GM19324 (cell line): ENCODE measurements at regions not wholly inside any gene's neighbourhood (a gene's known extent, or its start where the extent isn't known, plus 50 kb on each side); places are given as distances from the start of the nearest gene placed in this dataset.
A peak's percentile ranks its signal among the peaks of the same experiment; 100 is the strongest.

Source experiments
- ATAC-seq: cut with Tn5 transposase; IDR thresholded peaks from one replicate; pipeline ENCODE4 v1.9.1; 2021; ENCODE audit warnings: mild to moderate bottlenecking, moderate library complexity; ENCODE audit not compliant: unreplicated experiment, low FRiP score

DNA sequence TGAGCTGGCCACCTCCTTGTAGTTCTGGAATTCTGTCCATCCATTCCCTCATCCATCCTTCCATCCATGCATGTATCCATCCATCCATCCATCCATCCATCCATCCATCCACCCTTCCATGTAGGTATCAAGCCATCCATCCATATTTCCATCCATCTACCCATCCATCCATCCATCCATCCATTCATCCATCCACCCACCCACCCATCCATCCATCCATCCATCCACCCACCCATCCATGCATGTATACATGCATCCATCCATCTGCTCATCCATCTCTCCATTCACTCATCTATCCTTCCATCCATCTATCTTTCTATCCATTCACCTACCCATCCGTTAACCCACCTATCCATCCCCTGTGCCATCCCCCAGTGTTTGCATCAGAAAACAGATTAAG is 153.6 kb upstream of the STX18 start:
- no peak for ATAC-seq

- ATAC-seq, result no peak
Measured at GRCh38 chr4:4694827-4695226, 153.0 kb upstream of the STX18 start.

- ATAC-seq, result no peak
Measured at GRCh38 chr4:4694296-4694772, 152.5 kb upstream of the STX18 start.

GRCh38 chr4:4693755-4694295 is 152.0 kb upstream of the STX18 start:
- no peak for ATAC-seq

DNA sequence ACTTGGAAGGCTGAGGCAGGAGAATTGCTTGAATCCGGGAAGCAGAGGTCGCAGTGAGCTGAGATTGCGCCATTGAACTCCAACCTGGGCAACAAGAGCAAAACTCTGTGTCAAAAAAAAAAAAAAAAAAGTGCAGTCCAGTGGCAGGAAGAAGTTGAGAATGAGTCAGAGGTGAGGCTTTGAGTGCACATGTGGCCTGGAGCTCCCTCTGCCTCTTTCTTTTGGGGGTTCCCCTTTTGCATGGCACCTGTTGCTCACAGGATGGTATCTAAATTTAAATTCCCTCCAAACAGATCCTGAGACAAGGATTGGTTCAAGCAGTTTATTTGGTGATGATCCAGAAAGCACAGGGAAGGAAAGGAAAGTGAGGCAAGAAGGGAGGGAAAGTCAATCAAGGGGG is 151.4 kb upstream of the STX18 start:
- ATAC-seq, result no peak

DNA sequence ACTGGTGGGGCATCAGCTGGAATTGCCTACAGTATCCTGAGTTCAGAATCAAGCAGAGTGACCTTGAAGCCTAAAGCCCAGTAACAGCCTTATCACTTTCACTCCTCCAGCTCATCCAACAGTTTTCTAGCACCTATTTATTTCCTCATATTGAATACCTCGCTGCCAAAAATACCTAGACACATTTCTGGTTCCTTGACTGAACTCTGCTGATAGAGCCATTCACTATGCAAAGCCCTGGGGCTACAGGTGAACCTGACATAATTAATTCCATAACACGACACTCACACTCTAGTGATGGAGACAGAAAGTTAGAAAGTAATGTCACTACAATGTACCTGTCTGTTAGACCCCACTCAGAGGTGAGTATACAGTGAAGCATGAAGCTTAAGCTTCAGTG is 149.0 kb upstream of the STX18 start:
- ATAC-seq, result no peak

GRCh38 chr4:4689694-4690440 is 148.0 kb upstream of the STX18 start:
- ATAC-seq, result peak; percentile 85

DNA sequence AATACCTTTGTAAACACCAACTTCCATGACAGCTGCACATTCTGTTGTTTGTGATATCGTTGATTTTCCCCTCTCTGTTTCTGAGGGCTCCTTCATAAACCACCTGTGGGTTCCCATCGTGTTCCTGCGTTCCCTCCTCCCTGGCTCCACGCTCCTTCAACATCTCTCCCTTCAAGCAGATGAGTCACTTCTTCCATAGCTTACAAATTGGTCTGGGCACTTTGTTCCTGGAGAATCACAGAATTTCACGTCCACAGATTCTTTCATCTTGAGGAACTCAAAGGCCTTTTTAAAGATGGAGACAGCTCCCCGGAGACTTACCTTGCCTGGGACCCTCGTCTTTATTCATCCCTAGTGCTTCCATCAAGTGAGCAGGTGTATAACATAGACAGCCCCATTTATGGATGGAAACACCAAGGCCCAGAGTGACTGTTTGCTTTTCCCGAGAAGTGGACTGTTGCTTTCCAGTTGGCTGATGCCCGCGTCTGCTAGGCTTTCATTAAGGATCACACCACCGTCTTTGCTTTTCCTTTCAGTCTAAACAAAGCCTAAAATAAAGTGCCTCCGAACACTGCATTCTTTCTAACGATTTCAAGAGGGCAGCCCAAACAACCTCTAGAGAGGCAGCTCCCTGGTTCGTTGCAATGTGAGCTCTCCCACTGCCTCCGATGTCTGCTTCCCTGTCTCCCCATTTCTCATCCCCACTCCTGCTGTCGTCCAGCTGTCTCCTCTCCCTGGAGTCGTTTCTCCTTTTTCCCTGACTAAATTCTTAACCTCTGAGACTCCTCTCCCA is 146.3 kb upstream of the STX18 start:
- ATAC-seq, result no peak

GRCh38 chr4:4687100-4687499 is 145.3 kb upstream of the STX18 start:
- ATAC-seq, result no peak

GRCh38 chr4:4685810-4686795 is 144.3 kb upstream of the STX18 start:
- ATAC-seq, result no peak

GRCh38 chr4:4681653-4682052 is 139.8 kb upstream of the STX18 start:
- no peak for ATAC-seq

DNA sequence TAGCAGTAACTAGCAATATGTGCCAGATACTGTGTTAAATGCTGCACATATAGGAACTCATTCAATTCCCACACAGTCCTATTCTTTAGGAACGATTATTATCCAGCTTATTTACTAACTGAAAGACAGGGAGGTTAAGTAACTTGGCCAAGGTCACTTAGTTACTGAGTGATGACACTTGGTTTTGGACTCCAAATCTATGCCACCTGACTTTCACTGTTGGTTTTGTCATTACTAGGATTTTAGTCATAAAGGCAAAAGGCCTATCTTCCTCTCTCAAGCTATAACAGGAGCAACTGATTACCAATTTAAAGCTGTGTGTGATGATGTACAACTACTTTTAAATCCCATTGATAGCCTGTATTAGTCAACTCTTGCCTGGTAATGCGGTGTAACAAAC is 138.9 kb upstream of the STX18 start:
- ATAC-seq, result no peak

- ATAC-seq, result no peak
Measured at GRCh38 chr4:4680243-4680642, 138.4 kb upstream of the STX18 start.

- no peak for ATAC-seq
Measured at GRCh38 chr4:4677556-4678522, 136.0 kb upstream of the STX18 start.

DNA sequence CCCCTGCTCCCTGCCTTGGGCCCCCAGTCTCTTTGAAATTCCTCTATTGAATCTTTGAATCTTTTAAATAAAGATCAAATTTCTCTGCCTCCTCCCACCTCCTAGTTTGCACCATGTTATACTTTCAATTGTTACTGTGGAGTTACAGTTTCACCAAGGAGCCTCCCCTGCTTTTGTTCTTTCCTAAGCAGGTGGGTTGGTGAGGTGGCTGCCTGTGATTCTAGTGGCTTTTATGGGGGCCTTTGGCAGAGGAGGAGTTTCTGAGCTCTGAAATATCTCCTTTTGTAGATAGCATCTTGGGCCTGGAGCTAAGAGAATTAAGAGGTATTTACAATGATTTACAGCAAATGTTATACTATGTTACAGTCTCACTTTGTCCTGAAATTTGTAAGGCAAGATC is 133.8 kb upstream of the STX18 start:
- no peak for ATAC-seq

DNA sequence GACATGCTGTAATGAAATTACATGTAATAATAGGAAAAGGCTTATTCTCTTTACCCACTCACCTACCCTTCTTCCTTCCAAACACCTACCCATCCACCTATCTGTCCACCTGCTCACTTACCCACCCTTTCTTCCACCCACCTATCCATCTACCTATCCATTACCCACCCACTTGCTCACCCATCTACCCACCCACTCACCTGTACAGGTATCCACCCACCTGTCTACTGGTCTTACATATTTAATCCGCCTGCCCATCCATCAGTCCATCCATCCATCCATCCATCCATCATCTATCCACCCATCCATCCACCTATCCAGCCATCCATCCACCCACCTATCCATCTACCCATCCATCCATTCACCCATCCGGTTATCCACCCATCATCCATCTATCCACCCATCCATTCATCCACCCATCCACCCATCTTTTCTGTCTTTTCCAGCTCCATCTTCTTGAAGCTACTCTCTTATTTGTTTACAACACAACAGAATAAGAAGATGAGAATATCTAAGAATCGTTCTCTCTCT is 133.3 kb upstream of the STX18 start:
- ATAC-seq, result no peak

DNA sequence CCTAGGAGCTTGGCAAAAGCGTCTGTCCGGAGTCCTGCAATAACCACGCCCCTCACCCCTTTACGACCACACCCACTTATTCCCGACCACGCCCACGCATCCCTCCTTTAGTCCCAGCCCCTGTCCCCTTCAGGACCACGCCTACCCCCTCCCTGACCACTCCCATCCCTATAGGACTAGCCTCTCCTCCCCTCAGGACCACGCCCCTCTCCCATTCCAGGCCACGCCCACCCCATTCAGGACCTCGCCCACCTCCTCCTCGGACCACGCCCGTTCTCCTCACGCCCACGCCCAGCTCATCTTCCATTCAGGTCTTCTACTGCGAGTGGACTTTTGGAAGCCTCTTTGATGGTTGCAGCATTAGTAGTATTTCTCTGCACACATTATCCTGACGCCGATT is 131.2 kb upstream of the STX18 start:
- ATAC-seq, result no peak

DNA sequence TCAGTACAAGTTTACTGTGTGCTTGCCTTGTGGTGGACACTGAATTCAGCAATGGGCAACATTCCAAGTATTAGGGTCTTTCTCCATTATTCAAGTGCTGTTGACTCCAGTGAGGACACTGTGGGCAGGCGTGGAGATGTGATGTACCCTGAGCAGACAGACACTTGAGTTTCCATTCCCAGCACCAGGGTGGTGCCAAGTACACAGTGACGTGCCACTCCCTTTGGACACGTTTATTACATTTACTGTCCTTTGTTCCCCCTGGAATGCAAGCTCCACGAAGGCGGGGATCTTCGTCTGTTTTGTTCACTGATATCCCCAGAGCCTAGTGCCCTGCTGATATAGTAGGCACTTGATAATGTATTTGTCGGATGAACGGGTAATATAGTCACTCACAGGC is 130.6 kb upstream of the STX18 start:
- ATAC-seq, result no peak

- no peak for ATAC-seq
Measured at GRCh38 chr4:4671774-4672349, 130.0 kb upstream of the STX18 start.
